ENCODE measurements at regions not wholly inside any gene's neighbourhood (a gene's known extent, or its start where the extent isn't known, plus 50 kb on each side); places are given as distances from the start of the nearest gene placed in this dataset.

DNA sequence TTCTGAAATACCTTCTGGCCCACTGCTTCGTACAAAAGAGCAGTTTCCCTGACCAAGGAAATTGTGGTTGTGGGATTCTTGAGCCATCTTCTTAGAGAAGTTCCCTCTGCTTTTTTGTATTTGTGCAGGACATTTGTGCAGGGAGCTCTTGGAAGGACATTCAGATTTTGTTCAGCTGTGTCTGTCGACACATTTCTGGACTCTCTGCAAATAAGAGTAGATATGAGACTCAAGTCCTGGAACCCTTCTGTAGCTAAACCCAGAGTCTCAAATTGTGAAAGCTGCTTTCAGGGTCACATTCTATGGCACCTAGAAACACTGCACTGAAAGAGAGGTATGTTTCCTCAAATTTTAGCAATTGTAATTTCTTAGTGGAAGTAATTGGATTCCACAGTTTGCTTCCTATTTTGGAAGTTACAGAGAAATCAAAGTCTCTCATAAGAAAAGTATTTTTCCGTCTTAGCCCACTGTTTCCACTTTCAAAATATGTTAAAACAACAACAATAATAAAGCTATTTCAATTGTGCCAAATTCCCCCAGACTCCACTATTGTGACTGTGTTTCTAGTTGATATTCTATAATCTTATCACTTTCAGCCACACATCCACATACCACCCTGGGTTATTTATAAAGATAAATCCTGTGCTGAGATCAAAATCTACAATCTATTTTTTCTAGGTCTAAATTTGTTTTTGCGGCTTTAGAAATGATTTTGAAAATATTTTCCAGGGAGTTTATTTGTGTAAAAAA lies 224.0 kb downstream of the COG6 start (continued):
- TF ChIP-seq, protein P1, sequence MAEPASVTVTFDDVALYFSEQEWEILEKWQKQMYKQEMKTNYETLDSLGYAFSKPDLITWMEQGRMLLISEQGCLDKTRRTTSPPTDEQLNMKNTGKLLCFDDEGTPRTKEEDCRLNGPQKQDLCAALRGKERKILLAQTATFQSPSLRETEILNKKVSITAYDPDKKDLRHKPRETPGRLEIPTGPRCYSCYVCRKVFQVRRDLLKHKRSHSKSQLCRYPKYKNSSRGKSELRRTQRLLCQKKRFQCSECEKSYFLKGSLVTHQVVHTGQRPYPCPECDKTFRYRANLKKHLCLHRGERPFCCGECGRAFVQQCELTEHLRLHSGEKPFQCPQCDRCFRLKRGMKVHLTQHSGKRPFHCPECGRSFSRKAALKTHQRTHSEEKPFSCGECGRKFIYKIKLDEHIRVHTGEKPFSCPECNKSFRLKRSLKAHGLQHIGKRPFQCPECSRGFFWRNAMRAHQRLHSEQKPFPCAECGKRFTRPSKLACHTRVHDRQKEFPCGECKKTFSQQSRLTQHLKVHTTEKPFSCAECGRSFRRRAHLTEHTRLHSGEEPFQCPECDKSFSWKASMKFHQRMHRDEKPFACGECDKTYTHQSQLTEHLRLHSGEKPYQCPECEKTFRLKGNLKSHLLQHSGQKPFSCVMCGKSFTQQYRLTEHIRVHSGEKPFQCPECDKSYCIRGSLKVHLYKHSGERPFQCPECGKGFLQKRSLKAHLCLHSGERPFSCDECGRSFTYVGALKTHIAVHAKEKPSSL (CRISPR knock-in tag; conservative IDR thresholded peaks at IDR 0.05), result no peak

GRCh38 chr13:39881383-39881782 lies 225.9 kb downstream of the COG6 start:
- ATAC-seq (no peak), DNase-seq (ENCODE audit: low spot score) (no peak)
- no peak overlapping the region for H3K27ac Mint-ChIP-seq
- no peaks in the 10 kb centered on the region for H3K4me1 Mint-ChIP-seq
- CTCF ChIA-PET, result no interaction called here
- H3K4me3 Mint-ChIP-seq, result no peak overlapping the region
- H3K27me3 Mint-ChIP-seq (ENCODE audit: low read depth), result no peaks in the 10 kb centered on the region
- peaks cover 33% of the 10 kb centered on the region for H3K9me3 Mint-ChIP-seq
- peaks cover 13% of the 10 kb centered on the region for H3K36me3 Mint-ChIP-seq
- POLR2A ChIA-PET, result no interaction called here
- TF ChIP-seq ATF1 (CRISPR knock-in tag; IDR thresholded peaks at IDR 0.05) (no peak), ZBTB43 (CRISPR knock-in tag; IDR thresholded peaks at IDR 0.05) (no peak), CREM (CRISPR knock-in tag; IDR thresholded peaks at IDR 0.05) (no peak), OVOL2 (CRISPR knock-in tag; IDR thresholded peaks at IDR 0.05; ENCODE audit: borderline replicate concordance) (no peak), ZNF219 (CRISPR knock-in tag; IDR thresholded peaks at IDR 0.05; ENCODE audit: borderline replicate concordance) (no peak), ERG (CRISPR knock-in tag; IDR thresholded peaks at IDR 0.05) (no peak), ESRRA (CRISPR knock-in tag; IDR thresholded peaks at IDR 0.05; ENCODE audit: borderline replicate concordance) (no peak), PREB (CRISPR knock-in tag; IDR thresholded peaks at IDR 0.05; ENCODE audit: borderline replicate concordance) (no peak), NR1H2 (CRISPR knock-in tag; IDR thresholded peaks at IDR 0.05) (no peak), IRF2 (CRISPR knock-in tag; IDR thresholded peaks at IDR 0.05; ENCODE audit: borderline replicate concordance, low read depth) (no peak), MXD4 (CRISPR knock-in tag; IDR thresholded peaks at IDR 0.05; ENCODE audit: borderline replicate concordance) (no peak), MYBL2 (CRISPR knock-in tag; IDR thresholded peaks at IDR 0.05) (no peak), CBFB (CRISPR knock-in tag; IDR thresholded peaks at IDR 0.05; ENCODE audit: low read depth) (no peak), TEAD1 (CRISPR knock-in tag; IDR thresholded peaks at IDR 0.05) (no peak)
- TF ChIP-seq, protein P2, sequence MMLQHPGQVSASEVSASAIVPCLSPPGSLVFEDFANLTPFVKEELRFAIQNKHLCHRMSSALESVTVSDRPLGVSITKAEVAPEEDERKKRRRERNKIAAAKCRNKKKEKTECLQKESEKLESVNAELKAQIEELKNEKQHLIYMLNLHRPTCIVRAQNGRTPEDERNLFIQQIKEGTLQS (CRISPR knock-in tag; conservative IDR thresholded peaks at IDR 0.05), result no peak
- TF ChIP-seq, protein P3, sequence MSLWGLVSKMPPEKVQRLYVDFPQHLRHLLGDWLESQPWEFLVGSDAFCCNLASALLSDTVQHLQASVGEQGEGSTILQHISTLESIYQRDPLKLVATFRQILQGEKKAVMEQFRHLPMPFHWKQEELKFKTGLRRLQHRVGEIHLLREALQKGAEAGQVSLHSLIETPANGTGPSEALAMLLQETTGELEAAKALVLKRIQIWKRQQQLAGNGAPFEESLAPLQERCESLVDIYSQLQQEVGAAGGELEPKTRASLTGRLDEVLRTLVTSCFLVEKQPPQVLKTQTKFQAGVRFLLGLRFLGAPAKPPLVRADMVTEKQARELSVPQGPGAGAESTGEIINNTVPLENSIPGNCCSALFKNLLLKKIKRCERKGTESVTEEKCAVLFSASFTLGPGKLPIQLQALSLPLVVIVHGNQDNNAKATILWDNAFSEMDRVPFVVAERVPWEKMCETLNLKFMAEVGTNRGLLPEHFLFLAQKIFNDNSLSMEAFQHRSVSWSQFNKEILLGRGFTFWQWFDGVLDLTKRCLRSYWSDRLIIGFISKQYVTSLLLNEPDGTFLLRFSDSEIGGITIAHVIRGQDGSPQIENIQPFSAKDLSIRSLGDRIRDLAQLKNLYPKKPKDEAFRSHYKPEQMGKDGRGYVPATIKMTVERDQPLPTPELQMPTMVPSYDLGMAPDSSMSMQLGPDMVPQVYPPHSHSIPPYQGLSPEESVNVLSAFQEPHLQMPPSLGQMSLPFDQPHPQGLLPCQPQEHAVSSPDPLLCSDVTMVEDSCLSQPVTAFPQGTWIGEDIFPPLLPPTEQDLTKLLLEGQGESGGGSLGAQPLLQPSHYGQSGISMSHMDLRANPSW (CRISPR knock-in tag; conservative IDR thresholded peaks at IDR 0.05; ENCODE audit: low read depth), result no peak
- TF ChIP-seq, protein P4, sequence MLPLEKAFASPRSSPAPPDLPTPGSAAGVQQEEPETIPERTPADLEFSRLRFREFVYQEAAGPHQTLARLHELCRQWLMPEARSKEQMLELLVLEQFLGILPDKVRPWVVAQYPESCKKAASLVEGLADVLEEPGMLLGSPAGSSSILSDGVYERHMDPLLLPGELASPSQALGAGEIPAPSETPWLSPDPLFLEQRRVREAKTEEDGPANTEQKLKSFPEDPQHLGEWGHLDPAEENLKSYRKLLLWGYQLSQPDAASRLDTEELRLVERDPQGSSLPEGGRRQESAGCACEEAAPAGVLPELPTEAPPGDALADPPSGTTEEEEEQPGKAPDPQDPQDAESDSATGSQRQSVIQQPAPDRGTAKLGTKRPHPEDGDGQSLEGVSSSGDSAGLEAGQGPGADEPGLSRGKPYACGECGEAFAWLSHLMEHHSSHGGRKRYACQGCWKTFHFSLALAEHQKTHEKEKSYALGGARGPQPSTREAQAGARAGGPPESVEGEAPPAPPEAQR (CRISPR knock-in tag; IDR thresholded peaks at IDR 0.05), result no peak
- TF ChIP-seq, protein P5, sequence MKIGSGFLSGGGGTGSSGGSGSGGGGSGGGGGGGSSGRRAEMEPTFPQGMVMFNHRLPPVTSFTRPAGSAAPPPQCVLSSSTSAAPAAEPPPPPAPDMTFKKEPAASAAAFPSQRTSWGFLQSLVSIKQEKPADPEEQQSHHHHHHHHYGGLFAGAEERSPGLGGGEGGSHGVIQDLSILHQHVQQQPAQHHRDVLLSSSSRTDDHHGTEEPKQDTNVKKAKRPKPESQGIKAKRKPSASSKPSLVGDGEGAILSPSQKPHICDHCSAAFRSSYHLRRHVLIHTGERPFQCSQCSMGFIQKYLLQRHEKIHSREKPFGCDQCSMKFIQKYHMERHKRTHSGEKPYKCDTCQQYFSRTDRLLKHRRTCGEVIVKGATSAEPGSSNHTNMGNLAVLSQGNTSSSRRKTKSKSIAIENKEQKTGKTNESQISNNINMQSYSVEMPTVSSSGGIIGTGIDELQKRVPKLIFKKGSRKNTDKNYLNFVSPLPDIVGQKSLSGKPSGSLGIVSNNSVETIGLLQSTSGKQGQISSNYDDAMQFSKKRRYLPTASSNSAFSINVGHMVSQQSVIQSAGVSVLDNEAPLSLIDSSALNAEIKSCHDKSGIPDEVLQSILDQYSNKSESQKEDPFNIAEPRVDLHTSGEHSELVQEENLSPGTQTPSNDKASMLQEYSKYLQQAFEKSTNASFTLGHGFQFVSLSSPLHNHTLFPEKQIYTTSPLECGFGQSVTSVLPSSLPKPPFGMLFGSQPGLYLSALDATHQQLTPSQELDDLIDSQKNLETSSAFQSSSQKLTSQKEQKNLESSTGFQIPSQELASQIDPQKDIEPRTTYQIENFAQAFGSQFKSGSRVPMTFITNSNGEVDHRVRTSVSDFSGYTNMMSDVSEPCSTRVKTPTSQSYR (CRISPR knock-in tag; IDR thresholded peaks at IDR 0.05), result no peak
